Lung (tissue), 11 donors: ENCODE measurements at regions not wholly inside any gene's neighbourhood (a gene's known extent, or its start where the extent isn't known, plus 50 kb on each side); places are given as distances from the start of the nearest gene placed in this dataset.
"Not testable (repeated sequence)": the region's sequence is repeated elsewhere in the genome, so short reads cannot be mapped to it uniquely, and the experiment has no call there.

Experiments
- ATAC-seq: fragments of 200-7000 bp; cut with Tn5 transposase; one replicate; pipeline ENCODE4 v1.9.1; 2020; ENCODE audit warnings: moderate number of reproducible peaks; ENCODE audit not compliant: insufficient read depth, low FRiP score
- DNase-seq, 3 donors: peaks; one replicate each; pipeline ENCODE4 v3.0.0-alpha.2; 2013 to 2017
- H3K27ac ChIP-seq, 2 donors: one replicate each; pipeline ENCODE4 v1.5.1; 2013; ENCODE audit warnings: mild to moderate bottlenecking in 2 of 2, moderate library complexity in 2 of 2, control low read depth in 1 of 2, inconsistent platforms in 1 of 2, low read depth in 1 of 2, low read length in 1 of 2
- H3K27me3 ChIP-seq, 3 donors: one replicate each; pipeline ENCODE4 v1.5.1; 2013; ENCODE audit warnings: low read length in 2 of 3; ENCODE audit not compliant: control insufficient read depth in 3 of 3, insufficient read depth in 3 of 3
- H3K36me3 ChIP-seq, 4 donors: one replicate each; pipeline ENCODE4 v1.5.1; 2013; ENCODE audit warnings: low read length in 4 of 4, mild to moderate bottlenecking in 1 of 4, moderate library complexity in 1 of 4; ENCODE audit not compliant: control insufficient read depth in 4 of 4, insufficient read depth in 4 of 4
- H3K4me1 ChIP-seq, 5 donors: one replicate each; pipeline ENCODE4 v1.5.1; 2013; ENCODE audit warnings: low read length in 5 of 5, mild to moderate bottlenecking in 2 of 5, moderate library complexity in 1 of 5; ENCODE audit not compliant: control insufficient read depth in 5 of 5, insufficient read depth in 5 of 5
- H3K4me3 ChIP-seq: one replicate; pipeline ENCODE4 v1.5.1; 2013; ENCODE audit warnings: mild to moderate bottlenecking, control low read depth, moderate library complexity
- H3K9ac ChIP-seq, 2 donors: one replicate each; pipeline ENCODE4 v1.5.1; 2013; ENCODE audit warnings: low read length in 2 of 2, control low read depth in 1 of 2; ENCODE audit not compliant: insufficient read depth in 1 of 2
- H3K9me3 ChIP-seq, 4 donors: one replicate each; pipeline ENCODE4 v1.5.1; 2013; ENCODE audit warnings: low read length in 3 of 4, mild to moderate bottlenecking in 1 of 4, moderate library complexity in 1 of 4; ENCODE audit not compliant: control insufficient read depth in 4 of 4, insufficient read depth in 3 of 4
- WGBS, 2 donors: extraction: QIAGEN DNeasy Blood & Tissue Kit; methylation state at CpG; one replicate each; pipeline ENCODE4 v1.1.7; 2013; 5-methylcytosine and 5-hydroxymethylcytosine counted together
- TF ChIP-seq, protein P1 (sequence below): IDR thresholded peaks from 2 replicates; pipeline ENCODE4 v1.5.1; 2012; ENCODE audit warnings: mild to moderate bottlenecking; ENCODE audit errors: control extremely low read depth, extremely low read depth
- donor health status: control.
- donor health status: control.
- donor health status: Bipolar disorder and iron deficiency.
- donor health status: healthy.
- donor health status: DM: yes; HTN: yes; CAD: no.

- Histone ChIP-seq H3K9me3 (peaks cover 0 to 2% (median 0%) of the 10 kb centered on the region in 4 donors), H3K9ac (no peak overlapping the region), H3K36me3 (no peaks in the 10 kb centered on the region), H3K4me3 (no peak overlapping the region), H3K4me1 (peaks cover 0 to 1% (median 0%) of the 10 kb centered on the region in 5 donors), H3K27ac (no peak overlapping the region), H3K27me3 (no peaks in the 10 kb centered on the region)
- 85 to 87% methylated on average over 4 of the region's 4 CpGs for WGBS, 2 donors
- ATAC-seq (no peak), DNase-seq (no peak)
- TF ChIP-seq, protein P1, sequence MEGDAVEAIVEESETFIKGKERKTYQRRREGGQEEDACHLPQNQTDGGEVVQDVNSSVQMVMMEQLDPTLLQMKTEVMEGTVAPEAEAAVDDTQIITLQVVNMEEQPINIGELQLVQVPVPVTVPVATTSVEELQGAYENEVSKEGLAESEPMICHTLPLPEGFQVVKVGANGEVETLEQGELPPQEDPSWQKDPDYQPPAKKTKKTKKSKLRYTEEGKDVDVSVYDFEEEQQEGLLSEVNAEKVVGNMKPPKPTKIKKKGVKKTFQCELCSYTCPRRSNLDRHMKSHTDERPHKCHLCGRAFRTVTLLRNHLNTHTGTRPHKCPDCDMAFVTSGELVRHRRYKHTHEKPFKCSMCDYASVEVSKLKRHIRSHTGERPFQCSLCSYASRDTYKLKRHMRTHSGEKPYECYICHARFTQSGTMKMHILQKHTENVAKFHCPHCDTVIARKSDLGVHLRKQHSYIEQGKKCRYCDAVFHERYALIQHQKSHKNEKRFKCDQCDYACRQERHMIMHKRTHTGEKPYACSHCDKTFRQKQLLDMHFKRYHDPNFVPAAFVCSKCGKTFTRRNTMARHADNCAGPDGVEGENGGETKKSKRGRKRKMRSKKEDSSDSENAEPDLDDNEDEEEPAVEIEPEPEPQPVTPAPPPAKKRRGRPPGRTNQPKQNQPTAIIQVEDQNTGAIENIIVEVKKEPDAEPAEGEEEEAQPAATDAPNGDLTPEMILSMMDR, result no peak
These were observed 279.2 kb downstream of the CXCL12 start for GRCh38 chr10:44105696-44106095.

- DNase-seq (no peak), ATAC-seq (no peak)
- Histone ChIP-seq H3K9ac (no peak overlapping the region), H3K27me3 (no peaks in the 10 kb centered on the region), H3K9me3 (peaks cover 0 to 2% (median 0%) of the 10 kb centered on the region in 4 donors), H3K36me3 (no peaks in the 10 kb centered on the region), H3K4me3 (no peak overlapping the region), H3K4me1 (peaks cover 0 to 1% (median 0%) of the 10 kb centered on the region in 5 donors), H3K27ac (no peak overlapping the region)
- WGBS, 2 donors, result 72 to 84% methylated on average over 5 of the region's 5 CpGs
- TF ChIP-seq, protein P1, result no peak
These were observed 282.1 kb downstream of the CXCL12 start for GRCh38 chr10:44102726-44103255.

DNA sequence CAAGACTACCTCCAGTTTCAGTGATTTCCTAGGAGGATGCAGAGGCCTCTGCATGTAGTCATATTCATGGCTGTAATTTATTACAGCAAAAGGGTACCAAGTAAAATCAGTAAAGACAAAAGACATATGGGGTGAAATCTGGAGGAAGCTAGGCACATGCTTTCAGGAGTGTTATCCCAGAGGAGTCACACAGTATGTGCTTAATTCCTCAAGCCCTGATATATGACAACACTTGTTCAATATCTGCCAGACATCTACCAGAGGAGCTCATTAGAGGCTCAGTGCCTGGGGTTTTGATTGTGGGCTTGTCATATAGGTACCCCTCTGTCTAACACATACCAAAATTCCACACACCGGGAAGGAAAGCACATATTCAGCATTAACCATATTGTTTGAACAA lies 283.8 kb downstream of the CXCL12 start:
- Histone ChIP-seq H3K27ac (no peak overlapping the region), H3K4me1 (peaks cover 0 to 1% (median 0%) of the 10 kb centered on the region in 5 donors), H3K27me3 (no peaks in the 10 kb centered on the region), H3K4me3 (no peak overlapping the region), H3K36me3 (no peaks in the 10 kb centered on the region), H3K9me3 (peaks cover 0 to 2% (median 0%) of the 10 kb centered on the region in 4 donors), H3K9ac (no peak overlapping the region)
- ATAC-seq (no peak), DNase-seq (no peak)
- TF ChIP-seq, protein P1, result no peak
- 54 to 70% methylated on average over 1 of the region's 1 CpG for WGBS, 2 donors

- ATAC-seq, result no peak
- no peak for DNase-seq
- Histone ChIP-seq H3K27me3 (no peaks in the 10 kb centered on the region), H3K27ac (no peak overlapping the region), H3K9ac (no peak overlapping the region), H3K36me3 (no peaks in the 10 kb centered on the region), H3K9me3 (peaks cover 0 to 2% (median 0%) of the 10 kb centered on the region in 4 donors), H3K4me1 (peaks cover 0 to 1% (median 0%) of the 10 kb centered on the region in 5 donors), H3K4me3 (no peak overlapping the region)
- 95 to 99% methylated on average over 2 of the region's 2 CpGs for whole genome bisulfite sequencing, 2 donors
- TF ChIP-seq, protein P1, result no peak
These were observed 285.4 kb downstream of the CXCL12 start for GRCh38 chr10:44099511-44099910.

DNA sequence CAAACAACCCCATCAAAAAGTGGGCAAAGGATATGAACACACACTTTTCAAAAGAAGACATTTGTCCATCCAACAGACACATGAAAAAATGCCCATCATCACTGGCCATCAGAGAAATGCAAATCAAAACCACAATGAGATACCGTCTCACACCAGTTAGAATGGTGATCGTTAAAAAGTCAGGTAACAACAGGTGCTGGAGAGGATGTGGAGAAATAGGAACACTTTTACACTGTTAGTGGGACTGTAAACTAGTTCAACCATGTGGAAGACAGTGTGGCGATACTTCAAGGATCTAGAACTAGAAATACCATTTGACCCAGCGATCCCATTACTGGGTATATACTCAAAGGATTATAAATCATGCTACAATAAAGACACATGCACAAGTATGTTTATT lies 288.7 kb downstream of the CXCL12 start:
- DNase-seq, H3K36me3 ChIP-seq, H3K4me1 ChIP-seq, H3K4me3 ChIP-seq, H3K9ac ChIP-seq, H3K9me3 ChIP-seq, ATAC-seq, H3K27me3 ChIP-seq, H3K27ac ChIP-seq: not testable (repeated sequence)
- WGBS, 2 donors, result 66 to 97% methylated on average over 4 of the region's 4 CpGs
